ENCODE measurements at regions not wholly inside any gene's neighbourhood (a gene's known extent, or its start where the extent isn't known, plus 50 kb on each side); places are given as distances from the start of the nearest gene placed in this dataset.

DNA sequence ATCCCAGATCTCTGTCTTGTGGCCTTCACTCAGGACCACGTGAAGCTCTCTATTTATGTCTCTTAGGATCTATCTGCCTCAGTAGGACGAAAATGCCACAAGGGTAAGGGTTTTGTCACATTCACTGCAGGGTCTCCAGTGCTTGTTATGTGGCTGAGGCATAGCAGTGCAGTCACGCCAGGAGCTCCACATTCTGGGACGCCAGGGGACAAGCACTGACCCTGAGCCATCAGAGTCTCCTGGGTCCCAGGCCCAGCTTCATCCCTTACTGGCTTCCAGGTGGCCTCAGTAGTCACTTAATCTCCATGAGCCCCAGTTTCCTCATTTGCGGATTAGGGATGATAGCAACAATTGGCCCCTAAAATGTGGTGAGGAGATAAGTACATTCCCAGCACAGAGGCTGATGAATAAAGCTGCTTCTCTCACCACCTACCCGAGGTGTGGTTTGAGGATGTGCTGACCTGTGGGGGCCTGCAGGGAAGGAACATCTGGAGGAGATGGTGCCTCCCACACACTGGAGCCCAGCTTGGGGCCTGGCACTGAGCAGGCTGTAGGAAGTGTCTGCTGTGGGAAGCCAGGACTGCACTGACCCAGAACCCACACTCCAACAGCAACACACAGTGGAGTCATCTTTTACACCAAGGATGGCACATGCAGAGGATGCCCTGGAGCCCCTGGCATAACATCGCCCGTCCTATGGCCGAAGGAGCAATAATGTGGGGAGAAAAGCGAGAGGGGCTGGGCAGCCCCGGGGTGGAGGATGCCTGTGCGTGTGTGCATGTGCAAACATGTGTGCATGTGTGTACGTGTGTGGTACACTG, 93.2 kb upstream of the IQSEC1 start:
- DNase-seq (no peak), ATAC-seq (replicated peaks) (no peak)
- no peak overlapping the region for H3K27ac Mint-ChIP-seq
- H3K27me3 Mint-ChIP-seq, result peaks cover 0 to 11% of the 10 kb centered on the region in 2 donors
- no peaks in the 10 kb centered on the region for H3K36me3 Mint-ChIP-seq
- H3K4me3 Mint-ChIP-seq, result no peak overlapping the region
- peaks cover 2 to 6% of the 10 kb centered on the region in 2 donors for H3K9me3 Mint-ChIP-seq
- H3K4me1 Mint-ChIP-seq, result peaks cover 0 to 4% of the 10 kb centered on the region in 2 donors

DNA sequence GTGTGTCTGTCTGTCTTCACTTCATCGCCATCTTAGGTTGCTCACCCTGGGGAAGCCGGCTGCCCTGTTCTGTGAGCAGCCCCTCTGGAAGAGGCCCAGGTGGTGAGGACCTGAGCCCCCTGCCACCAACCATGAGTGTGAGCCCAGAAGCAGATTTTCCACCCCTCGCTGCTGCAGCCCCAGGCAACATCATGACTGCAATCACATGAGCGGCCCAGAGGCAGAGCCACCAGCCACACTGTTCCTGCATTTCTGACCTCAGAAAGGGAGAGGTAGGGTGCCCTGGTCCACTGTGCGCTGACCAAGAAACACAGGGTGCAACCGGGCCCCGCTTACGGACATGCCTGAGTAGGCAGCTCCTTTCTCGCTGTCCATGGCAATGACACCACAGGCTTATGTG, 92.3 kb upstream of the IQSEC1 start:
- peaks cover 0 to 4% of the 10 kb centered on the region in 2 donors for H3K4me1 Mint-ChIP-seq
- ATAC-seq (replicated peaks), result no peak
- H3K27me3 Mint-ChIP-seq, result peaks cover 0 to 11% of the 10 kb centered on the region in 2 donors
- no peak for DNase-seq
- no peaks in the 10 kb centered on the region for H3K36me3 Mint-ChIP-seq
- H3K4me3 Mint-ChIP-seq, result no peak overlapping the region
- H3K9me3 Mint-ChIP-seq, result peaks cover 2 to 6% of the 10 kb centered on the region in 2 donors
- no peak overlapping the region for H3K27ac Mint-ChIP-seq

DNA sequence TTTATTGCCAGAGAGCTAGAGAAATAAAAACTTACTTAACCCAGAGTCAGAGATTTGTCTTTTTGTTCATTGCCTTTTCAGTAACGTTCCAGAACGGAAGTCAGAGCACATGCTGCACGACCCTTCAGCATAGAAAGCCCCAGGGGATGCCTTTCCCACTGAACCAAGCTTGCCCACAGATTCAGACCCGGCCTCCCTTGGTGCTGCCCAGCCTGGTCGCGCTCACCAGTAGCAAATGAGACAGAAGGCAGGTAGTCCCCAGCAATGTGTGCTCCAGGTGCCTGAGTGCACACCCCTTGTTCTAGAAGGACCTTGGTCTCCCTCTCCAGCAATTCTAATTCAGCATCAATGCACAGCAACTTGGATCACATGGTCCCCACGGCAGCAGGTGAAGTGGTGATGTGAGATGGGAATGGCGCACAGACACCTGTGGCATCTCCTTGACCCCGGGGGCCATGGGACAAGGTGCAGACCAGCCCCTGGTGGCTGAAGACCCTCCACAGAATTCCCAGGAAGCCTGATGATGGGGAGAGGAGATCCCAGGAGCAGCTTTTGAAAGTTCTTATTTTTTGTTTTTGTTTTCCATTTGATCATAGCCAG, 91.8 kb upstream of the IQSEC1 start:
- ATAC-seq (replicated peaks) (no peak), DNase-seq (no peak)
- Mint-ChIP-seq H3K27ac (no peak overlapping the region), H3K9me3 (peaks cover 2 to 6% of the 10 kb centered on the region in 2 donors), H3K27me3 (peaks cover 0 to 11% of the 10 kb centered on the region in 2 donors), H3K36me3 (no peaks in the 10 kb centered on the region), H3K4me3 (no peak overlapping the region), H3K4me1 (peaks cover 0 to under 1% of the 10 kb centered on the region in 2 donors)

DNA sequence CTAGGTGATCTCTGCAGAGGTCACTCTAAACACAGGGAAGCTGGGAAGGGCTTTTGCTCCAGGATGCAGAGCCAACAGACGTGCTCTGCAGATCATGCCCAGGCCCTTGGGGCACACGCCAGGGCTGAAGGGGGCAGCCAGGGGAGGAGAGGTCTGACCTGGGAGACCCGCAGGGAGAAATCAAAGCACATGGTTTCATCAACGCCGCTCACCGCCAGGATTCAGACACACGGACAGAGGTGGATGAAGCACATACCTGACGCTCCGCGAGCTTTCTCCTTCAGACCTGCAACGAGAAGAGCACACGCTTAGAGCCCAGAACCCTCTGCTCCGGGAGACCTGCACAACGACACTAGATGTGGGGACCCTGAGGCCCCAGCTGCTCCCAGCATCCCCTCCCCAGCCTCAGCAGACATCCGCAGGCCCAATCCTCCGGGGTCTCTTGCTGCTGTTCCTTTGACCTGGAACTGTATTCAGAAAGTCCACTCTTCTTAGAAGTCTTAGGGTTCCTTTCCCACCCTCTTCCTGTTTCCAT, 90.7 kb upstream of the IQSEC1 start:
- ATAC-seq (replicated peaks) (no peak), DNase-seq (no peak)
- Mint-ChIP-seq H3K4me1 (no peaks in the 10 kb centered on the region), H3K36me3 (no peaks in the 10 kb centered on the region), H3K27ac (no peak overlapping the region), H3K9me3 (no peaks in the 10 kb centered on the region), H3K27me3 (peaks cover 0 to 11% of the 10 kb centered on the region in 2 donors), H3K4me3 (no peak overlapping the region)

DNA sequence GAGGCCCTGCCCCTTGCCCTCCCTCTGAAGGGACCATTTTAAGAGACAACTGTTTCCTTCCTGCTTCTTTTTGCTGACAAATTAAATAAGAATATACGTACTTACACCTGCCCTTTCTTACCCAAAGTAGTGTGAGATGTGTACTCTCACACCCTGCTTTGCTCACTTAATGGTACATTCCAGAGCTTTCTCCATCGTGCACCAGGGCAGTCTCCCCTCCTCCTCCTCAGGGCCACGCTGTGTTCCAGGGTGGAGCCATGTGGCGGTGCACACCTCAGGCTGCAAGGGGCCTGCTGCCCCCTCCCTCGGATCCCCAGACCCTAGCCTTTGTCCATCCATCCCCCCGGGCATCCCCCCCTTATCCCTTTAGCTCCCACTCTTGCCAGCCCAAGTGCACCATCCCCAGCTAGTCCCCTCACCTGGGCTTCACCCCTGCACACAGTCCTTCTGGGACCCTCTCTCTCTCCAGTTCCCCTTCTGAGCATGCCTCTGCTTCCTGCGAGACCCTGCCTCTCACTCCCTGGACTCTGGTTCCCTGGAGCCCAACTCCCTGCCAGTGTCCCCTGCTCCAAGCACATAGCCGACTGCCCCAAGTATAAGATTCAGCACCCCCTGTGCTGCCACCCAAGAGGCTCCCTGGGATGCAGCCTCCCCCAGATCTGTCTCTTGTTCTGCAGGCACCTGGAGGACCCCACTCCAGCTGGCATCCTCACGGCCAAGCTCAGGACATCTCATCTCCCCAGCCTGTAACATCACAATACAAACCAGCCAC, 89.5 kb upstream of the IQSEC1 start:
- DNase-seq (no peak), ATAC-seq (replicated peaks) (no peak)
- Mint-ChIP-seq H3K27ac (no peak overlapping the region), H3K27me3 (peaks cover 0 to 11% of the 10 kb centered on the region in 2 donors), H3K4me3 (no peak overlapping the region), H3K36me3 (no peaks in the 10 kb centered on the region), H3K9me3 (no peaks in the 10 kb centered on the region), H3K4me1 (no peaks in the 10 kb centered on the region)

DNA sequence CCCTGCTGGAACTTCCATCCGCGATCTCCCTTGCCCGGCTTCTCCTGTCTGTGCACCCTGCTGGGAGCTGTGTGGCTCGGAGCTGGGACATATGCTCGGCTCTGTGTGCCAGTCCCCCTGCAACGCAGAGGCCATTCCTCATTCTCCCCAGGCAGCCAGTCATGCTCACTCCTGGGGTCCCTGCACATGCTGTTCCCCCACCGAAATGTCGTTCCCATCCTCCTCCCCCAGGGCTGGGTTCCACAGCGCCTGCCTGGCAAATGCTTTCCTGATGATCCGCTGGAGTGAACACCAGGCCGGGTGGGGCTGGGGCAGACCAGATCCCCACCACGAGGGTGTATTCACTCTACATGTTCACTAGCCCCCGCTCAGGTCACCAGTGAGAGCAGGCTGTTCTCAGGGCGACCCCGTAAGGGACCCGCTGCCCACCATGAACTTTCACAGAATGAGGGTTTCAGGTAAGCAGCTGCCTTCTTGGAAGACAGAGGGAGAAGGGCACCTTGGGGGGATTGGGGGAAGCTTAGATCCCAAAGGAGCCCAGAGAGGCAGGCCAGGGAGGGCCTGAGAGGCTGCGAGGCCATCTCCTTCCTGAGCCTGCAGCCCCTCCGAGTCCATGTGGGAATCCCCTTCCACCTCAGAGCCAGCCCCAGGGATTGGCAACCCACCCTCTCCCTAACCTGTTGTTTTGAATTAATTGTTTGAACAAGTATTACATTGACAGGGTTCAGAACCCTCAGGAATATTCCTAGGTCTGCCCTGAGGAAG, 88.7 kb upstream of the IQSEC1 start:
- no peak for DNase-seq
- H3K27me3 Mint-ChIP-seq, result peaks cover 0 to 11% of the 10 kb centered on the region in 2 donors
- no peak overlapping the region for H3K4me3 Mint-ChIP-seq
- no peaks in the 10 kb centered on the region for H3K9me3 Mint-ChIP-seq
- H3K4me1 Mint-ChIP-seq, result no peaks in the 10 kb centered on the region
- no peaks in the 10 kb centered on the region for H3K36me3 Mint-ChIP-seq
- peak overlapping the region; percentile 33 for H3K27ac Mint-ChIP-seq
- ATAC-seq (replicated peaks), result no peak

DNA sequence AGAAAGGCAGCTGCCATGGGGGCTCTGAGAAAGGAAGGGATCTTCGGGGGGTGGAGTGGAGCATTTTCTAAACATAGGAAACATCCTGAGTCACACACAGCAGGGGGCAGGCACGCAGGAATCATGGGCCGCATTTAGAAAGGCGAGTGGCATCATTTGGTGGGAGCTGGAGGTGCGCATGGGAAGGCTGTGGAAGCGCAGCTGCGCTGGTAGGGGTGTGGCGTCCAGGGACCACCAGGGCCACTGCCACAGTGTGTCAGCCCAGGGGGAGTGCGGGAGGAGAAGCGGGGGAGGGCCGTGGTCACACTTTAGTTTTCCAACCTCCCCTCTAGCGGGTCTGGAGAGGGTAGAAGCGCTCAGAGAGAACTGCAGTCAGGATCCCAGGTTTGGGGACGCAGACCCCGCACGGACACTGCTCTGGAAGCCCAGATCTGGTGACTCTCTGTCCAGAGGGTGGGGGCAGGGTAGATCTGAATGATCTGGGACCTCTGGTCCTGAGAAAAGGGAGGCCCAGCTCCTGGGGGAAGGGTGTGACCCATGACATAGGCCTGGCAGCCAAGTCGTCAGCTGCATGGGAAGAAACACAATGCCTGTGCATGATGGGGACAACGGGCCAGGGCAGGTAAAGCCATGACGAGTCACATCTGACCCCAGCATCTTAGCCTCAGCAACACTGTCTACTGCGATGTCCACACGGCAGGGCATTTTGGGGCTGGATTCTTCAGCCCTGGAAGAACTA, 88.0 kb upstream of the IQSEC1 start:
- ATAC-seq (replicated peaks) (no peak), DNase-seq (no peak)
- Mint-ChIP-seq H3K9me3 (peaks cover 5 to 6% of the 10 kb centered on the region in 2 donors), H3K27me3 (peaks cover 0 to 16% of the 10 kb centered on the region in 2 donors), H3K27ac (no peak overlapping the region), H3K4me1 (no peaks in the 10 kb centered on the region), H3K36me3 (peaks cover 0 to 4% of the 10 kb centered on the region in 2 donors), H3K4me3 (no peak overlapping the region)

DNA sequence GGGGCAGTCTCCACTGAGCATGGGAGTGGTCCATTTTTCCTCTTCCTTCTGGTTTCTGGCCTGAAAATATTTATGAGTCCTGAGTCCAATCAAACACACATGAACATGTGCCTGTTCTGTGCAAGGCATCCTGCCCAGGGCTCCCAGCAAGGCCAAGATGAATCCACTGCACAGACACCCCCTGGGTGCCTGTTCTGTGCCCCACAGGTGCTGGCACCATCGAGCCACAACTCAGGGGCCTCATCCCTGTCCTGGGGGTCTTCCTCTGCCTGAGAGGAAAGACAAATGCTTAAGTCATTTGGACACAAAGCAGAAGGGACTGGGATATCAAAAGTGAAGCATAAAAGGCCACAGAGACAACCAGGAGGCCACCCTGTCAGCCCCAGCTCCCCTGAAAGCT, 87.4 kb upstream of the IQSEC1 start:
- peaks cover 0 to 17% of the 10 kb centered on the region in 2 donors for H3K27me3 Mint-ChIP-seq

DNA sequence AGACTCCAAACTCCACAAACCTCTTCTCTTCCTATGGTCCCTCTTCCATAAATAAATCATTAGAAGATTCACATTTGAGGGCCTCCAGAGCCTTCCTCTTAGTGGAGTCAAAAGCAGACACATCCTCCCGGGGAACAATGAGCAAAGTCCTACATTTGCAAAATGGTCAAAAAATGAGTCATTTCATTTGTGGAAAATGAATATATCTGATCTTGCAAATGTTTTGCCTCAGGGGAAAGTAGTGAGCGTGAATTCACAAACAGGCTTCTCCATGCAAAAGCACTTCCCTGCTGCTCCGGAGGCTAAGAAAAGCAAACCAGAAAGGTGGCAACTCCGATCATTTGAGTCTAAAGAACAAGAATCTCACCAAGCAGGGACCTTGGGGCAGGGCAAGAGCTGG, 86.7 kb upstream of the IQSEC1 start:
- Mint-ChIP-seq H3K4me1 (no peaks in the 10 kb centered on the region), H3K27ac (no peak overlapping the region), H3K36me3 (peaks cover 0 to 6% of the 10 kb centered on the region in 2 donors), H3K9me3 (peaks cover 9 to 10% of the 10 kb centered on the region in 2 donors), H3K27me3 (peaks cover 0 to 17% of the 10 kb centered on the region in 2 donors), H3K4me3 (no peak overlapping the region)
- DNase-seq (no peak), ATAC-seq (replicated peaks) (no peak)

More for the DNA sequence above, 87.4 kb upstream of the IQSEC1 start:
- H3K36me3 Mint-ChIP-seq, result peaks cover 0 to 5% of the 10 kb centered on the region in 2 donors
- H3K4me1 Mint-ChIP-seq, result no peaks in the 10 kb centered on the region
- H3K9me3 Mint-ChIP-seq, result peaks cover 6 to 7% of the 10 kb centered on the region in 2 donors
- no peak overlapping the region for H3K27ac Mint-ChIP-seq
- H3K4me3 Mint-ChIP-seq, result no peak overlapping the region
- ATAC-seq (replicated peaks), result no peak
- DNase-seq, result no peak

DNA sequence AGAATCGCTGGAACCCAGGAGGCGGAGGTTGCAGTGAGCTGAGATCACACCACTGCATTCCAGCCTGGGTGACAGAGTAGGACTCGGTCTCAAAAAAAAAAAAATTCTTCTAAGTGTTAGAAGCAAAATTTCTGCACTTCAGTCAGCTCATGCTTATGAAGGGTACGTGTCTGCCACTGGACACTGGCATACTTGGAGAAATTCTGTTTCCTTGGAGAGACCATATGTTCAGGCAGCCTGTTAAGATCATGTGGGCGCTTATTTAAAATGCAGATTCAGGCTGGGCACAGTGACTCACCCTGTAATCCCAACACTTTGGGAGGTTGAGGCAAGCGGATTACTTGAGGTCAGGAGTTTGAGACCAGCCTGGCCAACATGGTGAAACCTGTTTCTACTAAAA, 85.6 kb upstream of the IQSEC1 start:
- H3K9me3 Mint-ChIP-seq, result peaks cover 10 to 11% of the 10 kb centered on the region in 2 donors
- no peak overlapping the region for H3K27ac Mint-ChIP-seq
- no peak overlapping the region for H3K4me3 Mint-ChIP-seq
- no peaks in the 10 kb centered on the region for H3K4me1 Mint-ChIP-seq
- ATAC-seq (replicated peaks), result no peak
- peaks cover 0 to 17% of the 10 kb centered on the region in 2 donors for H3K27me3 Mint-ChIP-seq
- peaks cover 0 to 10% of the 10 kb centered on the region in 2 donors for H3K36me3 Mint-ChIP-seq
- DNase-seq, result no peak

DNA sequence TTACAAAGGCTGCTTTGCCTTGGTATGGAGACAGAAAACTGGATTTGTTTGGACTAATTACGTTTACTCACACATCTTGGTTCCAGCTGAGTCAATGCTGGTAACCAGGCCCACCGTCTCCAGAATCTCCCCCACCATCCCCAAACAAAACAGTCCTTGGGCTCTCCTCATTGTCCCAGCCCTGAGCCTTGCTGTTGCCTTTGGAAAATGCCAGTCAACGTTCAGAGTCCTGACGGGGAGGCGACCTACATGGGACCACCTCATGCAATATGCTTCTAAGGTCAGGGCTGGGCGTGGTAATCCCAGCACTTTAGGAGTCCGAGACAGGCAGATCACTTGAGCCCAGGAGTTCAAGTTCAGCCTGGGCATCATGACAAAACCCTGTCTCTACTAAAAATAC, 85.2 kb upstream of the IQSEC1 start:
- H3K27ac Mint-ChIP-seq, result no peak overlapping the region
- peaks cover 0 to 20% of the 10 kb centered on the region in 2 donors for H3K27me3 Mint-ChIP-seq
- no peak overlapping the region for H3K4me3 Mint-ChIP-seq

DNA sequence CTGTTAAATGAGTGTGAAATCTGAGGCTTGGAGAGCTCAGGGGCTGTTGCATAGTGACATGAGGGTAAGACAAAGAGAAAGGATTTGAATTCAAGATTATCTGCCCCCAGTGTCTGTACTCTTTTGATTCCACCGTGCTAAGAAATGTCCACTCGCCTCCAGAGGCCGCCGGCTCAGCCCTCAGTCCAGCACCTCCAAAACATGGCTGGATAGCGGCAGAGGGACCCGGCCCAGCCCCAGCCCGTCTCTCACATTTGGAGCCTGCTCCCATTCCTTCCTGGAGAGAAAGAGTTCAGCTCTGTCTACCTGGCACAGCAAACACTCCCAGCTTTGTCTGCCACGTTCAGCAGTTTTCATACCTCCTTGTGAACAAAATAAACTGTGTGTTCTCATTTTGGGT, 84.8 kb upstream of the IQSEC1 start:
- Mint-ChIP-seq H3K27ac (no peak overlapping the region), H3K4me1 (no peaks in the 10 kb centered on the region), H3K9me3 (peaks cover 10 to 11% of the 10 kb centered on the region in 2 donors), H3K27me3 (peaks cover 0 to 16% of the 10 kb centered on the region in 2 donors), H3K36me3 (peaks cover 0 to 10% of the 10 kb centered on the region in 2 donors), H3K4me3 (no peak overlapping the region)
- no peak for ATAC-seq (replicated peaks)
- no peak for DNase-seq

More for the DNA sequence above, 85.2 kb upstream of the IQSEC1 start:
- no peak for ATAC-seq (replicated peaks)
- Mint-ChIP-seq H3K4me1 (no peaks in the 10 kb centered on the region), H3K36me3 (peaks cover 0 to 10% of the 10 kb centered on the region in 2 donors), H3K9me3 (peaks cover 10 to 11% of the 10 kb centered on the region in 2 donors)
- no peak for DNase-seq

All from stimulated activated naive B cell treated with anti-CD40 and anti-IgM and Interleukin-4, amounts not matched to agents 10 μg/mL and 1 μg/mL and 100 μg/mL, for 72 hours (primary cell).